ENCODE measurements at regions not wholly inside any gene's neighbourhood (a gene's known extent, or its start where the extent isn't known, plus 50 kb on each side); places are given as distances from the start of the nearest gene placed in this dataset.

DNA sequence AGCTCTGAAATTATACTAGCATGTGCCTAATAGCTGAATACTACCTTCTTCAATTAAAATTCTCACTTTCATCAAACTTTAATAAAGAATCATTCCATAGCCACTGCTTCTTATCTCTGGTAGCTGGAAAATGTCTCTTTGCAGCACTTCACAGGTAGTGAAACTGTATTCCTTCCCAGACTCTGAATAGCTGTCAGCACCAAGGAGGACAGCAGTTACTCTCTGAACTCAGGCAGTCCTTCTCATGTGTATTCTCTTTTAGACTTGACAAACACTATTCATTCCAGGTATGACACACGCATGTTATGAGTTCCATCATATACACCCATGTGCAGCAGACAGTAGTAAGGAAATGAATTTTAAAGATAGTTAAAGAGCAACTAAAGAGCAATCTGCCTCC lies 627.1 kb downstream of the EFNA5 start:
- Histone ChIP-seq H2AFZ (ENCODE audit: low read depth, low read length) (no peak overlapping the region), H3K4me1 (ENCODE audit: insufficient read depth, low read length) (peaks cover 5% of the 10 kb centered on the region), H3K36me3 (ENCODE audit: insufficient read depth, low read length) (no peaks in the 10 kb centered on the region), H3K9me3 (ENCODE audit: low read length) (no peaks in the 10 kb centered on the region), H3K4me3 (ENCODE audit: low read length) (no peak overlapping the region), H3K27me3 (ENCODE audit: insufficient read depth, low read length) (no peaks in the 10 kb centered on the region)

DNA sequence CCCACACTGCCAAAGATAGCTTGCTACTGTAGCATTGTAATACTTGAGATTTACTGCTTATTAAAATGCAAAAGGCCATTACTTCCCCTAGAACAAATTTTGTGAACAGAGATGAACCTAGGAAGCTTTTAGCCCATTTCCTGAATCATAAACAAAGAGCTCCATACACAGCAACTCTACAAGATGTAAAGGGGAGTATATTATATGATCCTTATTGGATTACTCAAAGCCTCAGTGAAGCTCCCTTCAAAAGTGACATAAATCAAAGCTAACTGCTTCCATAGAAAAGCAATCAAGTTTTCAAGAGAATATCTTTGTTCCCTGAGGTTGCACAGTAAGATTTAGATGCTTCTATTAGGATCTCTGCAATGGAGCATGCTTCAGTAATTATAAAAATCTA lies 629.8 kb downstream of the EFNA5 start:
- no peaks in the 10 kb centered on the region for H3K27me3 ChIP-seq (ENCODE audit: insufficient read depth, low read length)
- H3K9me3 ChIP-seq (ENCODE audit: low read length), result no peaks in the 10 kb centered on the region
- no peak overlapping the region for H3K4me3 ChIP-seq (ENCODE audit: low read length)
- H3K4me1 ChIP-seq (ENCODE audit: insufficient read depth, low read length), result peaks cover 5% of the 10 kb centered on the region
- no peak overlapping the region for H2AFZ ChIP-seq (ENCODE audit: low read depth, low read length)
- no peaks in the 10 kb centered on the region for H3K36me3 ChIP-seq (ENCODE audit: insufficient read depth, low read length)

DNA sequence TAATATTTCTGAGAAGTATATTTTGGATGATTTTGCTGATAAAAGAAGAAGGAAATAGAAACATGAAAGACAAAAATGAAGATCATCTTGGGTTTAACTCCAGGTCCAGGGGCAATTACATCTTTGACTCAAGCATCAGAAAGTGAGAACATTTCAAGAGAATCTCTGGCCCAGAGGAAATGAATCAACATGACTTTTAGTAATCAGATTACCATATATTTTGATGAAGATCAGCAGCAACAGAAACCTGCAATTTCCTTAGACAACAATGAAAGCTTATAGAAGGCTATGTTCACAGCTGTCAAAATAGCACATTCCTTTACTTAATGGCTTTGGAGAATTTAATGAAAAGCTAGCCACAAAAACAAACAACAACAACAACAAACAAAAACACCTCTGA lies 638.1 kb downstream of the EFNA5 start:
- H3K4me1 ChIP-seq (ENCODE audit: insufficient read depth, low read length), result no peaks in the 10 kb centered on the region
- no peaks in the 10 kb centered on the region for H3K36me3 ChIP-seq (ENCODE audit: insufficient read depth, low read length)
- no peak overlapping the region for H2AFZ ChIP-seq (ENCODE audit: low read depth, low read length)
- no peaks in the 10 kb centered on the region for H3K9me3 ChIP-seq (ENCODE audit: low read length)
- no peaks in the 10 kb centered on the region for H3K27me3 ChIP-seq (ENCODE audit: insufficient read depth, low read length)
- H3K4me3 ChIP-seq (ENCODE audit: low read length), result no peak overlapping the region

DNA sequence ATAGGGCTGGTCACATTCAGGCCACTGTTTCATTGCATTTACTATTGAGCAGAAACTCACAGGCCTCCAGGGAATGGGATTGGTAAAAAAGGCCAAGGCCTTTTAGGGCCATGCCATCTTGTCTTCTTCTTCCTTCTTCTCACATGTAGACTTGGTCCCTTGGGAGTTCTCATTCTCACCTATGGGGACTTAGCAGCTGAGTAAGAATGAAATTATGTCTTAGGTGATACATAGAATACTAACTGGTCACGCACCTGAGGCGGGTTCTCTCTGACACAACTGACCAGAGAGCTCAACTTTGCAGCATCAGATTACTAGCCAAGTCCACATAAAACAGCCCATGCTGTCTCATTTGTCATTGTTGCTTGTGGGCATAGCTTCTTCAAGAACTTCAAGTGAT lies 641.8 kb downstream of the EFNA5 start:
- no peaks in the 10 kb centered on the region for H3K27me3 ChIP-seq (ENCODE audit: insufficient read depth, low read length)
- peaks cover 4% of the 10 kb centered on the region for H3K4me1 ChIP-seq (ENCODE audit: insufficient read depth, low read length)
- no peak overlapping the region for H3K4me3 ChIP-seq (ENCODE audit: low read length)
- no peaks in the 10 kb centered on the region for H3K9me3 ChIP-seq (ENCODE audit: low read length)
- H2AFZ ChIP-seq (ENCODE audit: low read depth, low read length), result no peak overlapping the region
- no peaks in the 10 kb centered on the region for H3K36me3 ChIP-seq (ENCODE audit: insufficient read depth, low read length)

DNA sequence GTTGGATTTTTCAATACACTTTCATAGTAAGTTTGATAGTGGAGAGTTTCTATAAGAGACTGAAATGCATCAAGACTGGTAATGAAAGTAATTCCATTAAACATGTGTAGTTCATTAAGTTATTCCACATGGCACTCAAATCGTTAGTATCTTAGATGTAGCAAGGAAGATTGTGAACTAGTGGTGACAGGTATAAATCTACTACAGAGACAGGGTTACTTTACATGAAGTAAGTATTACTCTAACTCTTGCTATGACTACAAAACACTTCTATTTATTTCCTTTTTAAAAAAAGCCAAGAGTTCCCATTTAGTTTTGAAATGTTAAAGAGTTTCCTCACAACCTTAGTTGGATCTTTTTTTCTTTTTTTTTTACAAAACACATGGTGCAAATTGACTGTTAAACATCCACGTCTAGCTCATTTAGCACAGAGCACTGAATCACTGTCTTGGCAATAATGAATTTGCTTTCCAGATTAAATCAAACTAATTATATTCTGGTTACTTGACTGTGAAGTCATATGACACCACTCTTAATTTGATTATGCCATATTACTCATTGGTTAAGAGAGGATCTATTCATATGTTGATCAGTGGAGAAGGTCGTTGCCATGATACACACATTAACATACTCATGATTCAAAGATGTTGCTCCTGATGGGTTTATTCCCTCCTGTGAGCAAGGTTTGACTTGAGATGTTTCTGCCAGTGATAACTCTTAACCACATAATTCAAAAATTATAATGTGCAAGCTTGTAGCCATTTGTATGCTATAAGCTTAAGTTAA lies 644.8 kb downstream of the EFNA5 start:
- no peak overlapping the region for H2AFZ ChIP-seq (ENCODE audit: low read depth, low read length)
- H3K9me3 ChIP-seq (ENCODE audit: low read length), result no peaks in the 10 kb centered on the region
- no peak overlapping the region for H3K4me3 ChIP-seq (ENCODE audit: low read length)
- peaks cover 4% of the 10 kb centered on the region for H3K4me1 ChIP-seq (ENCODE audit: insufficient read depth, low read length)
- H3K36me3 ChIP-seq (ENCODE audit: insufficient read depth, low read length), result no peaks in the 10 kb centered on the region
- no peaks in the 10 kb centered on the region for H3K27me3 ChIP-seq (ENCODE audit: insufficient read depth, low read length)

DNA sequence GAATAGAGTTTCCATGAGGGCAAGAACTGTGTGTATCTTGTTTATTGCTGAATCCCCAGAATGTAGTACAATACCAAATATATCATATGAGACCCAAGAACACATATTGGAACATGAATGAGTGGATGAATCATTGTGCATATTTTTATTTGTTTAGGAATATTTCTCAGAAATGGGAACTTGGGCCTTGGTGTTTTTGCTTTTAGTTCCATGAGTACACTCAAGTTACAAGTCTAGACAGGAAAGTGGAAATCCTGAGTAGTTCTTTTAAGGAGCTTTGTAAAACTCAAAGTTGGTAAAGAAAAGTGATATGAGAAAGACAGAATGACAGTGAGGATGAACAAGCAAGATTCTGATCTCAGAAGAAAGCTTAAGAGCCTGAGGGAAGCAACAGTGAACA lies 647.0 kb downstream of the EFNA5 start:
- H3K4me1 ChIP-seq (ENCODE audit: insufficient read depth, low read length), result peaks cover 4% of the 10 kb centered on the region
- H3K9me3 ChIP-seq (ENCODE audit: low read length), result no peaks in the 10 kb centered on the region
- no peak overlapping the region for H2AFZ ChIP-seq (ENCODE audit: low read depth, low read length)
- no peaks in the 10 kb centered on the region for H3K27me3 ChIP-seq (ENCODE audit: insufficient read depth, low read length)
- no peaks in the 10 kb centered on the region for H3K36me3 ChIP-seq (ENCODE audit: insufficient read depth, low read length)
- H3K4me3 ChIP-seq (ENCODE audit: low read length), result no peak overlapping the region

DNA sequence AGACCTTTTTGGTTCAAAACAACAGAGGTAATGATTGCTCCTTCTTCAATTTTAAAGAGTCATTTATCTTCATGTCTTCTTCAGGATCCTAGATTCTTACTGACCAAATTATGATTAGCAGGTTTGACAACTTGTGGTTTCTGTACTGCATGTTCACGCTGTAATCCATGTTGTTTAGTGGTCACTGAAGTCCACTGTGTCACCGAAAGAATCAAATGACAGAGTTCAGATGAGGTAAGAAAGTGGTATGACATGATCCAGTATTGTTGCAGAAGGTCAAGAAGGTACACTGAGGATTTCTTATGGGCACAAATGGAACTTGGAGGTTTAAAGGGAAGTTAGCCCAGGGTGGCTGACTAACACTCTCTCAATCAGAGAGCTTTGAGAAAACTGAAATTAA lies 649.2 kb downstream of the EFNA5 start:
- no peaks in the 10 kb centered on the region for H3K9me3 ChIP-seq (ENCODE audit: low read length)
- H3K27me3 ChIP-seq (ENCODE audit: insufficient read depth, low read length), result no peaks in the 10 kb centered on the region
- no peaks in the 10 kb centered on the region for H3K36me3 ChIP-seq (ENCODE audit: insufficient read depth, low read length)
- H3K4me3 ChIP-seq (ENCODE audit: low read length), result no peak overlapping the region
- peaks cover 2% of the 10 kb centered on the region for H3K4me1 ChIP-seq (ENCODE audit: insufficient read depth, low read length)
- H2AFZ ChIP-seq (ENCODE audit: low read depth, low read length), result no peak overlapping the region

DNA sequence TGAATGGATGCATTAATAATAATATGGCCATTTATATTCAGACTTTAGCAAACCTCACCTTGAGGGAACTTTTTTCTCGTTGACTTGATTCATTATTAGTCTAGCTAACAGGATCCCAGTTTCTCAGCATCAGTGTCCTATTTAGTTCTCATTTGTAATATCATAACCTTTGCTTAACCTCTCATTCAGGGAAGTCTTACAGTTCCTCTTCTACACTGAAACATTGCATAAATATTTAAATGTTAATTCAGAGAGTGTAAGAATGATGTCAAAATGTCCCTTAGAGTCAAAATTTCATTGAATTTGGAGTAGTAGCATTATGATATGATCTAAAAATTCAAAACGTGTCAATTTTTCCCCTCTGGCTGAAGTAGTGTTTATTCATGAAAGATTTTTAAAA lies 650.1 kb downstream of the EFNA5 start:
- H3K9me3 ChIP-seq (ENCODE audit: low read length), result no peaks in the 10 kb centered on the region
- H3K27me3 ChIP-seq (ENCODE audit: insufficient read depth, low read length), result no peaks in the 10 kb centered on the region
- H3K4me3 ChIP-seq (ENCODE audit: low read length), result no peak overlapping the region

DNA sequence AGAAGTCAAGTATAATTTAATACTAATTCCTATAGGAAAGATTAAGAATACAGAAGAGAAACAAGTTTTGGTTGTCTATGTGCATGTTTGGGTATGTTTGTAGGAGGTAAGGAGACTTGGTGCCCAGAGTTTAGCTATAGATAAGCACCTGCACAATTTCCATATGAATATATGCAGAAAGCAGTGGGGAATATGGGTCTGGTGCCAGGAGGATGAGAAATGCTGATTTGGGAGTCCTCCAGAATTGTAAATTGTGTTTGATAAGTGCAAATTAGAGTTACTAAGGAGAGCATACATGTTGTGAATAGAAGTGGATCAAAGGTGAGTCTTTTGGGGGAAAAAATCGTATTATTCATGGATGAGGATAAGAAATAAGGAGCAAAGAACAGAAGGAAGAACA lies 653.1 kb downstream of the EFNA5 start:
- no peaks in the 10 kb centered on the region for H3K9me3 ChIP-seq (ENCODE audit: low read length)
- H3K4me3 ChIP-seq (ENCODE audit: low read length), result no peak overlapping the region
- no peak overlapping the region for H2AFZ ChIP-seq (ENCODE audit: low read depth, low read length)
- H3K27me3 ChIP-seq (ENCODE audit: insufficient read depth, low read length), result no peaks in the 10 kb centered on the region
- H3K36me3 ChIP-seq (ENCODE audit: insufficient read depth, low read length), result no peaks in the 10 kb centered on the region
- H3K4me1 ChIP-seq (ENCODE audit: insufficient read depth, low read length), result no peaks in the 10 kb centered on the region

More for the DNA sequence above, 650.1 kb downstream of the EFNA5 start:
- no peaks in the 10 kb centered on the region for H3K36me3 ChIP-seq (ENCODE audit: insufficient read depth, low read length)
- H2AFZ ChIP-seq (ENCODE audit: low read depth, low read length), result no peak overlapping the region
- H3K4me1 ChIP-seq (ENCODE audit: insufficient read depth, low read length), result no peaks in the 10 kb centered on the region

DNA sequence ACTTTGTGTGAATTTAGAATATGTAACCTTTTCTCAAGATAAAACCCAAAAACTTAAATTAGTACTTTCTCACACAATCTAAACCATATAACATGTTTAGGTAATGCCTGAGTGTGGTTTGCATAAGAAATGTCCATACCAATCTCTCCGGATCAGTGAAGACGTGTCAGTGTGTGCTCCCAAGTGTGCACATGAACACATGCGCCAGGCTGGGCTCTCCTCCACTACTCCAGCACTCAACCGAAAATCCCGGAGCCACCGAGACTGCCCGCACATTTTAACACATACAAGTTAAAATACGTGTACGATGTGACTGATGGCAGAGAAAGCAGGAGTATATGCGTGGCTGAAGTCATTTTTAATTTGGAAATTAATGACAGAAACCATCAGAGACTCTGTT lies 658.4 kb downstream of the EFNA5 start:
- H2AFZ ChIP-seq (ENCODE audit: low read depth, low read length), result no peak overlapping the region
- no peak overlapping the region for H3K4me3 ChIP-seq (ENCODE audit: low read length)
- no peaks in the 10 kb centered on the region for H3K4me1 ChIP-seq (ENCODE audit: insufficient read depth, low read length)
- H3K36me3 ChIP-seq (ENCODE audit: insufficient read depth, low read length), result no peaks in the 10 kb centered on the region
- H3K9me3 ChIP-seq (ENCODE audit: low read length), result no peaks in the 10 kb centered on the region
- no peaks in the 10 kb centered on the region for H3K27me3 ChIP-seq (ENCODE audit: insufficient read depth, low read length)

DNA sequence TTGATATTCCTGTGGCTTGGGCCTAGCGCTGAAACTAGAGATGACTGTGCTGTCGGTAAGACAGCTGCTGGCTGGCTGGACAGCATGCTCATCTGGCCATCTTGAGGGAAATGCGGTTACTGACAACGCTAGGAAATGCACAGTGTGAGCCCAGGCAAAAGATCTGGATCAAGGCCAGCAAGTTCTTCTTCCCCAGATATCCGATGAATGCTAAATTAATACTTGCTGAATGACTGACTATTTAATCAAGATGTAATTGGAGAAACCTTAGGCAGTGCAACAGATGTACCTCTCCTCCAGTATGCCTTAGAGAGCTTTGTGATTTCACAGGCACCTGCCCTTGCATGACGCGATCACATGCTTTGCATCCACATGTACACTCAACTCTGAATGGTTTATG lies 659.1 kb downstream of the EFNA5 start:
- Histone ChIP-seq H3K9me3 (ENCODE audit: low read length) (no peaks in the 10 kb centered on the region), H3K36me3 (ENCODE audit: insufficient read depth, low read length) (no peaks in the 10 kb centered on the region), H3K27me3 (ENCODE audit: insufficient read depth, low read length) (no peaks in the 10 kb centered on the region), H3K4me1 (ENCODE audit: insufficient read depth, low read length) (no peaks in the 10 kb centered on the region), H2AFZ (ENCODE audit: low read depth, low read length) (no peak overlapping the region), H3K4me3 (ENCODE audit: low read length) (no peak overlapping the region)

DNA sequence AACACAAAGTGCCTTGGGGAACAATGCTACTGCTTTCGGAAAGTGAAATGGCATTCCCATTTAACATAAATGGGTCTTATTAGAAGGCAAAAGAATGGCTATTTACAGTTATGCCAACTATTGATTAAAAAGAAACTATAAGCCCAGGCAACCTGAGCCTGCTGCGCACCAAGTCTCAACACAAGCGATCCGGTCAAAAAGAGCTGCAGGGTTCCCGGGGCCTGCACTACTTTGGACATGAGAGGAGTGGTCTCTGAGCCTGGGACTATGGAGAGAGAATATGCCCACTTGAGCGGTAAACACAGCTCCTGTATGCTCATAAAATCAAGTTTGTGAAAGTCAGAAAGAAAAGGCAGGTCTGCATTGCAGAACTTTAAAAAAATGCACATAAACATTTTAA lies 660.7 kb downstream of the EFNA5 start:
- Histone ChIP-seq H3K27me3 (ENCODE audit: insufficient read depth, low read length) (no peaks in the 10 kb centered on the region), H3K4me1 (ENCODE audit: insufficient read depth, low read length) (no peaks in the 10 kb centered on the region), H3K9me3 (ENCODE audit: low read length) (no peaks in the 10 kb centered on the region), H3K4me3 (ENCODE audit: low read length) (no peak overlapping the region), H3K36me3 (ENCODE audit: insufficient read depth, low read length) (no peaks in the 10 kb centered on the region), H2AFZ (ENCODE audit: low read depth, low read length) (no peak overlapping the region)

DNA sequence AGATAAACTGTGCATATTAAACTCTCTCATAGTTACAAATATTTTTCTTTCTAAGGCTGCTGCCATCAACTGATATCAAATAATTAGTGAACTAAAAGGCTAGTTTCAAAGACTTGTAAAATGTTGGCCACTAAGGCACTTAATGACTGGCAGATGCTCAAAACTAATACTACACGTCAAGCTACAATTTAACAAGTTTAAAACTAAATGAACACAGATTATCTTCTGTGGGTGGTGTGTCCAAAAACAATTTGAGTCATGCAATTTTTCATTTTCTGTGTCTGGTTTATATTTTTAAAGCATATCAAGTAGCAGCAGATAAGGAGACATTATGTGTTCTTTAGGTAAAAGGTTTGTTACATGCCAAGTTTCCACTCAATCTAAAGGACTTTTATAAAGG lies 665.1 kb downstream of the EFNA5 start:
- Histone ChIP-seq H3K4me1 (ENCODE audit: insufficient read depth, low read length) (no peaks in the 10 kb centered on the region), H3K4me3 (ENCODE audit: low read length) (no peak overlapping the region), H3K36me3 (ENCODE audit: insufficient read depth, low read length) (no peaks in the 10 kb centered on the region), H3K9me3 (ENCODE audit: low read length) (no peaks in the 10 kb centered on the region), H2AFZ (ENCODE audit: low read depth, low read length) (no peak overlapping the region), H3K27me3 (ENCODE audit: insufficient read depth, low read length) (no peaks in the 10 kb centered on the region)

DNA sequence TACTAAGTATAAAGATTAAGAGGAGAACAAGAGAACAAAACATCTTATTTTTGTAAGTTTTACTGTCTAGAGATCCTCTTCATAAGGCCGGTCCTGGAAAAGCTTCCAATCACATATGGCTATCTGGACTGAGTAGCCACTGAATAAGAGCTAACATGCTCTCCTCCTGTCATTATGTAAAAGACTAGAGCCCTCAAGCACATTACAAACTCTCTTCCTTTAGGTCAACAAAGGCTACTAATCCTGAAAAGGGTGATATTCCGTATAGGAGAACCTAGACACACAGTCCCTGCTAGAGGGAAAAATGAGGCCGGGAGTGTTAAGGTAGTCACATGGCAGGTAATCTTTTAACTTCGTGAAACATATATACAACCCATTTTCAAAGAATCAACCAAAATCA lies 665.6 kb downstream of the EFNA5 start:
- Histone ChIP-seq H3K36me3 (ENCODE audit: insufficient read depth, low read length) (no peaks in the 10 kb centered on the region), H2AFZ (ENCODE audit: low read depth, low read length) (no peak overlapping the region), H3K4me1 (ENCODE audit: insufficient read depth, low read length) (no peaks in the 10 kb centered on the region), H3K9me3 (ENCODE audit: low read length) (no peaks in the 10 kb centered on the region), H3K4me3 (ENCODE audit: low read length) (no peak overlapping the region), H3K27me3 (ENCODE audit: insufficient read depth, low read length) (no peaks in the 10 kb centered on the region)

Measured in neuron (in vitro differentiated cells).